CD4-positive, alpha-beta T cell (primary cell): ENCODE measurements at regions not wholly inside any gene's neighbourhood (a gene's known extent, or its start where the extent isn't known, plus 50 kb on each side); places are given as distances from the start of the nearest gene placed in this dataset.

Experiments used
- ATAC-seq: fragments of 200-7000 bp; cut with Tn5 transposase; one replicate; pipeline ENCODE4 v1.10.0; 2022; ENCODE audit warnings: mild to moderate bottlenecking; ENCODE audit not compliant: poor library complexity
- CTCF ChIA-PET: fragments of 350-600 bp; sonication (Branson Sonifier 250); formaldehyde crosslinking; loops from one replicate; lab custom pipeline; 2021; ENCODE audit warnings: antibody characterized with exemption, inconsistent platforms; lab: Charles Lee
- POLR2A ChIA-PET: fragments of 350-600 bp; sonication (Branson Sonifier 250); formaldehyde crosslinking; loops from one replicate; lab custom pipeline; 2021; ENCODE audit warnings: antibody characterized with exemption, inconsistent platforms; lab: Charles Lee
- DNase-seq, 14 experiments: peaks; one replicate each; pipeline ENCODE4 v3.0.0-alpha.2; 2013 to 2020; ENCODE audit warnings: mixed read lengths in 2 of 14
- H3K27ac ChIP-seq, 2 donors: one replicate each; pipeline versions ENCODE4 v1.5.1 to v1.7.0; 2013; ENCODE audit warnings: low read length in 2 of 2, low read depth in 1 of 2, mild to moderate bottlenecking in 1 of 2
- H3K27me3 ChIP-seq, 2 experiments: 1 replicate in 1 of 2; 2 replicates in 1 of 2; pipeline versions ENCODE4 v1.6.1 to v1.7.0; 2013; ENCODE audit warnings: low read length in 2 of 2, control low read depth in 1 of 2, mild to moderate bottlenecking in 1 of 2, moderate library complexity in 1 of 2; ENCODE audit not compliant: insufficient read depth in 2 of 2, control insufficient read depth in 1 of 2
- H3K36me3 ChIP-seq: one replicate; pipeline ENCODE4 v1.6.1; 2013; ENCODE audit warnings: low read length, control low read depth; ENCODE audit not compliant: insufficient read depth
- H3K4me1 ChIP-seq: one replicate; pipeline ENCODE4 v1.6.1; 2013; ENCODE audit warnings: low read length, control low read depth; ENCODE audit not compliant: insufficient read depth
- H3K4me3 ChIP-seq: one replicate; pipeline ENCODE4 v1.5.1; 2013; ENCODE audit warnings: mild to moderate bottlenecking, low read length, moderate library complexity
- H3K9me3 ChIP-seq, 2 experiments: 1 replicate in 1 of 2; 2 replicates in 1 of 2; pipeline versions ENCODE4 v1.6.1 to v1.7.0; 2013; ENCODE audit warnings: low read length in 2 of 2, mild to moderate bottlenecking in 2 of 2, control low read depth in 1 of 2, moderate library complexity in 1 of 2; ENCODE audit not compliant: control insufficient read depth in 1 of 2, insufficient read depth in 1 of 2
- H3K27ac Mint-ChIP-seq: one replicate; pipeline ENCODE4 v1.8.0; 2020; ENCODE audit warnings: mixed read lengths
- H3K27me3 Mint-ChIP-seq: one replicate; pipeline ENCODE4 v1.8.0; 2021; ENCODE audit warnings: mixed read lengths
- H3K36me3 Mint-ChIP-seq: one replicate; pipeline ENCODE4 v1.8.0; 2021; ENCODE audit warnings: low read depth, mixed read lengths
- H3K4me1 Mint-ChIP-seq: one replicate; pipeline ENCODE4 v1.8.0; 2021; ENCODE audit warnings: low read depth, mixed read lengths
- H3K4me3 Mint-ChIP-seq: one replicate; pipeline ENCODE4 v1.8.0; 2020; ENCODE audit warnings: mild to moderate bottlenecking, mixed read lengths
- H3K9me3 Mint-ChIP-seq: one replicate; pipeline ENCODE4 v1.8.0; 2020; ENCODE audit warnings: mixed read lengths
- CTCF ChIP-seq: fragments of 200-600 bp; IDR thresholded peaks from one replicate; pipeline ENCODE4 v1.8.0; 2022; ENCODE audit warnings: antibody characterized with exemption, mild to moderate bottlenecking
- intact Hi-C, 2 experiments: fragments of 100-400 bp; cut with DNase I in 1 of 2; cut with micrococcal nuclease in 1 of 2; formaldehyde crosslinking; loops; one replicate each; pipeline versions ENCODE4 v1.15.1 to v1.9.0; 2023 to 2025; cut with DNase I, micrococcal nuclease

- TF ChIP-seq CTCF: no peak
- DNase-seq (no peak), ATAC-seq (no peak)
- Mint-ChIP-seq H3K4me3 (no peak overlapping the region), H3K27ac (no peak overlapping the region), H3K36me3 (no peaks in the 10 kb centered on the region), H3K9me3 (peaks cover 7% of the 10 kb centered on the region), H3K27me3 (peaks cover 4% of the 10 kb centered on the region), H3K4me1 (no peaks in the 10 kb centered on the region)
- intact Hi-C loops: no loop called here
- no peaks in the 10 kb centered on the region for H3K36me3 ChIP-seq
- H3K27ac ChIP-seq: no peak overlapping the region
- H3K27me3 ChIP-seq: peaks cover 0 to 15% of the 10 kb centered on the region in 2 experiments
- POLR2A ChIA-PET: no interaction called here
- H3K4me1 ChIP-seq: no peaks in the 10 kb centered on the region
- CTCF ChIA-PET: no interaction called here
- H3K9me3 ChIP-seq: peaks cover 0 to 10% of the 10 kb centered on the region in 2 experiments
- H3K4me3 ChIP-seq: no peak overlapping the region
Observed at GRCh38 chr13:31638577-31638976, 100.7 kb upstream of the RXFP2 start.

GRCh38 chr13:31639443-31640163 is 99.7 kb upstream of the RXFP2 start:
- no peak overlapping the region for H3K27ac Mint-ChIP-seq
- peaks cover 0 to 15% of the 10 kb centered on the region in 2 experiments for H3K27me3 ChIP-seq
- no peaks in the 10 kb centered on the region for H3K4me1 ChIP-seq
- ChIA-PET POLR2A (no interaction called here), CTCF (no interaction called here)
- intact Hi-C loops: no loop called here
- no peak overlapping the region for H3K4me3 ChIP-seq
- ATAC-seq (no peak), DNase-seq (no peak)
- peaks cover 4% of the 10 kb centered on the region for H3K9me3 Mint-ChIP-seq
- H3K36me3 Mint-ChIP-seq: no peaks in the 10 kb centered on the region
- peaks cover 0 to 10% of the 10 kb centered on the region in 2 experiments for H3K9me3 ChIP-seq
- H3K4me1 Mint-ChIP-seq: no peaks in the 10 kb centered on the region
- H3K4me3 Mint-ChIP-seq: no peak overlapping the region
- TF ChIP-seq CTCF: no peak
- peaks cover 4% of the 10 kb centered on the region for H3K27me3 Mint-ChIP-seq
- H3K27ac ChIP-seq: no peak overlapping the region
- no peaks in the 10 kb centered on the region for H3K36me3 ChIP-seq

GRCh38 chr13:31649766-31650165 is 89.6 kb upstream of the RXFP2 start:
- H3K9me3 ChIP-seq: no peaks in the 10 kb centered on the region
- intact Hi-C loops: no loop called here
- ChIA-PET CTCF (no interaction called here), POLR2A (no interaction called here)
- no peaks in the 10 kb centered on the region for H3K4me1 Mint-ChIP-seq
- TF ChIP-seq CTCF: no peak
- H3K27ac ChIP-seq: no peak overlapping the region
- no peaks in the 10 kb centered on the region for H3K36me3 ChIP-seq
- no peaks in the 10 kb centered on the region for H3K9me3 Mint-ChIP-seq
- no peak for ATAC-seq
- H3K27me3 ChIP-seq: no peaks in the 10 kb centered on the region
- no peak overlapping the region for H3K4me3 Mint-ChIP-seq
- H3K27ac Mint-ChIP-seq: no peak overlapping the region
- H3K27me3 Mint-ChIP-seq: no peaks in the 10 kb centered on the region
- no peak for DNase-seq
- H3K4me1 ChIP-seq: no peaks in the 10 kb centered on the region
- H3K36me3 Mint-ChIP-seq: no peaks in the 10 kb centered on the region
- no peak overlapping the region for H3K4me3 ChIP-seq
